ENCODE measurements at regions not wholly inside any gene's neighbourhood (a gene's known extent, or its start where the extent isn't known, plus 50 kb on each side); places are given as distances from the start of the nearest gene placed in this dataset.
"Not testable (repeated sequence)": the region's sequence is repeated elsewhere in the genome, so short reads cannot be mapped to it uniquely, and the experiment has no call there.

GRCh38 chr2:142742371-142743214 lies 134.9 kb upstream of the KYNU start:
- DNase-seq: peak; percentile 83
- peak overlapping the region; percentile 79 for H3K27ac ChIP-seq
- no peak overlapping the region for H3K4me3 ChIP-seq (ENCODE audit: low read depth, low read length)
- in situ Hi-C loops (cut with HindIII; ENCODE audit: low pct_ligation_motif_present, low sequenced_read_pairs): no loop called here
- H3K36me3 ChIP-seq (replicated peaks): no peaks in the 10 kb centered on the region
- TF ChIP-seq CTCF (IDR thresholded peaks at IDR 0.05; ENCODE audit: low read depth, low read length, missing control alignments): no peak
- no peaks in the 10 kb centered on the region for H3K27me3 ChIP-seq (replicated peaks)

GRCh38 chr2:142741764-142742269 lies 135.6 kb upstream of the KYNU start:
- in situ Hi-C loops (cut with HindIII; ENCODE audit: low pct_ligation_motif_present, low sequenced_read_pairs): no loop called here
- no peak overlapping the region for H3K4me3 ChIP-seq (ENCODE audit: low read depth, low read length)
- TF ChIP-seq CTCF (IDR thresholded peaks at IDR 0.05; ENCODE audit: low read depth, low read length, missing control alignments): no peak
- H3K27ac ChIP-seq: peak overlapping the region; percentile 79
- no peaks in the 10 kb centered on the region for H3K36me3 ChIP-seq (replicated peaks)
- H3K27me3 ChIP-seq (replicated peaks): no peaks in the 10 kb centered on the region
- DNase-seq: no peak

- in situ Hi-C loops (cut with HindIII; ENCODE audit: low pct_ligation_motif_present, low sequenced_read_pairs): no loop called here
- no peak overlapping the region for H3K27ac ChIP-seq
- H3K4me3 ChIP-seq (ENCODE audit: low read depth, low read length): no peak overlapping the region
- no peaks in the 10 kb centered on the region for H3K27me3 ChIP-seq (replicated peaks)
- no peaks in the 10 kb centered on the region for H3K36me3 ChIP-seq (replicated peaks)
- peak; percentile 8 for DNase-seq
- TF ChIP-seq CTCF (IDR thresholded peaks at IDR 0.05; ENCODE audit: low read depth, low read length, missing control alignments): no peak
Measured at GRCh38 chr2:142734770-142735169, 142.7 kb upstream of the KYNU start.

- no peak for TF ChIP-seq CTCF (IDR thresholded peaks at IDR 0.05; ENCODE audit: low read depth, low read length, missing control alignments)
- Histone ChIP-seq H3K27ac (no peak overlapping the region), H3K4me3 (ENCODE audit: low read depth, low read length) (no peak overlapping the region), H3K27me3 (replicated peaks) (no peaks in the 10 kb centered on the region), H3K36me3 (replicated peaks) (no peaks in the 10 kb centered on the region)
- DNase-seq: no peak
- in situ Hi-C loops (cut with HindIII; ENCODE audit: low pct_ligation_motif_present, low sequenced_read_pairs): no loop called here
Measured at GRCh38 chr2:142734231-142734630, 143.2 kb upstream of the KYNU start.

- H3K36me3 ChIP-seq (replicated peaks); H3K4me3 ChIP-seq (ENCODE audit: low read depth, low read length); DNase-seq; H3K27ac ChIP-seq; H3K27me3 ChIP-seq (replicated peaks); in situ Hi-C loops (cut with HindIII; ENCODE audit: low pct_ligation_motif_present, low sequenced_read_pairs): not testable (repeated sequence)
Measured at GRCh38 chr2:142729814-142730213, 147.7 kb upstream of the KYNU start.

GRCh38 chr2:142727821-142728478 lies 149.5 kb upstream of the KYNU start:
- H3K27me3 ChIP-seq (replicated peaks); H3K4me3 ChIP-seq (ENCODE audit: low read depth, low read length); H3K36me3 ChIP-seq (replicated peaks); H3K27ac ChIP-seq; DNase-seq; in situ Hi-C loops (cut with HindIII; ENCODE audit: low pct_ligation_motif_present, low sequenced_read_pairs): not testable (repeated sequence)
